Loucy (cell line): ENCODE measurements at regions not wholly inside any gene's neighbourhood (a gene's known extent, or its start where the extent isn't known, plus 50 kb on each side); places are given as distances from the start of the nearest gene placed in this dataset.

Source experiments
- EZH2phosphoT487 ChIP-seq: fragments of 200-600 bp; IDR thresholded peaks from 2 replicates; pipeline ENCODE4 v1.6.1; 2018; ENCODE audit warnings: antibody characterized with exemption, mild to moderate bottlenecking, moderate library complexity, borderline replicate concordance
- TF ChIP-seq, protein P1 (sequence below): fragments of 200-600 bp; sonication (generic); conservative IDR thresholded peaks from 2 replicates; pipeline ENCODE4 v1.5.1; 2014; ENCODE audit warnings: mild to moderate bottlenecking, antibody characterized with exemption, low read length

DNA sequence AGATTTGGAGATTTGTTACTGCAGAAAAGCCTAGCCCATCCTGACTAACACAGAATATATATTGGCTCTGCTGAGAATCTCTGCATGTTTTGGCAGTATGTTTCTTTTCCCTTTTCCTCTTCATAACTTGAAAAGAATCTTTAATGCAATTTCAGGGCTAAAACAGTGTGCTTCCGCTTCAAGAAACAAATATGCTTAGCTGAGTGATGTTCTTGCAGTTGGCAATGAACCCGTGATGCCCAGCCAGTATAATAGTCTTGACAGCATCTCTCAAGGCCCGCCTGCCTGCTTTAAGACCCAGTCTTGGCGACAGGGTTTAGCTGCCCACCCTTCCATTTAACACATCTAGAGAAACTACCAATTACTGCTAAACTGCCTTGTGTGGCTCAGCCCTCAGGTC is 184.5 kb downstream of the INO80D start:
- TF ChIP-seq EZH2phosphoT487: no peak
- TF ChIP-seq, protein P1, sequence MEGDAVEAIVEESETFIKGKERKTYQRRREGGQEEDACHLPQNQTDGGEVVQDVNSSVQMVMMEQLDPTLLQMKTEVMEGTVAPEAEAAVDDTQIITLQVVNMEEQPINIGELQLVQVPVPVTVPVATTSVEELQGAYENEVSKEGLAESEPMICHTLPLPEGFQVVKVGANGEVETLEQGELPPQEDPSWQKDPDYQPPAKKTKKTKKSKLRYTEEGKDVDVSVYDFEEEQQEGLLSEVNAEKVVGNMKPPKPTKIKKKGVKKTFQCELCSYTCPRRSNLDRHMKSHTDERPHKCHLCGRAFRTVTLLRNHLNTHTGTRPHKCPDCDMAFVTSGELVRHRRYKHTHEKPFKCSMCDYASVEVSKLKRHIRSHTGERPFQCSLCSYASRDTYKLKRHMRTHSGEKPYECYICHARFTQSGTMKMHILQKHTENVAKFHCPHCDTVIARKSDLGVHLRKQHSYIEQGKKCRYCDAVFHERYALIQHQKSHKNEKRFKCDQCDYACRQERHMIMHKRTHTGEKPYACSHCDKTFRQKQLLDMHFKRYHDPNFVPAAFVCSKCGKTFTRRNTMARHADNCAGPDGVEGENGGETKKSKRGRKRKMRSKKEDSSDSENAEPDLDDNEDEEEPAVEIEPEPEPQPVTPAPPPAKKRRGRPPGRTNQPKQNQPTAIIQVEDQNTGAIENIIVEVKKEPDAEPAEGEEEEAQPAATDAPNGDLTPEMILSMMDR: no peak
